ENCODE measurements at regions not wholly inside any gene's neighbourhood (a gene's known extent, or its start where the extent isn't known, plus 50 kb on each side); places are given as distances from the start of the nearest gene placed in this dataset.

- DNase-seq: peak; percentile 50 to 52
- Histone ChIP-seq H3K27me3 (no peaks in the 10 kb centered on the region), H3K4me3 (replicated peaks in 1 of 3) (no peak overlapping the region), H3K4me1 (peaks cover 21 to 50% of the 10 kb centered on the region in 2 donors), H3K9me3 (no peaks in the 10 kb centered on the region), H3K36me3 (no peaks in the 10 kb centered on the region), H3K27ac (peak overlapping the region; percentile 70 to 84 (median 72))
- no peak for TF ChIP-seq POLR2A (IDR thresholded peaks at IDR 0.05)
- TF ChIP-seq CTCF (IDR thresholded peaks at IDR 0.05): no peak
- intact Hi-C loops (cut with DNase I): loop anchor here (10.0 kb wide), 1 partner anchor 49 kb away; no protein-coding TSS in a partner anchor
- 51 to 77% methylated on average over 4 of the region's 4 CpGs for WGBS, 2 donors
Measured at GRCh38 chr21:39084073-39084472, 99.2 kb downstream of the PSMG1 start.

GRCh38 chr21:39083377-39084008 lies 99.8 kb downstream of the PSMG1 start:
- Histone ChIP-seq H3K4me1 (peaks cover 21 to 50% of the 10 kb centered on the region in 2 donors), H3K27ac (peak overlapping the region; percentile 70 to 84 (median 72)), H3K27me3 (no peaks in the 10 kb centered on the region), H3K9me3 (no peaks in the 10 kb centered on the region), H3K4me3 (replicated peaks in 1 of 3) (no peak overlapping the region), H3K36me3 (no peaks in the 10 kb centered on the region)
- intact Hi-C loops (cut with DNase I): loop anchor here (10.0 kb wide), 1 partner anchor 49 kb away; no protein-coding TSS in a partner anchor
- TF ChIP-seq CTCF (IDR thresholded peaks at IDR 0.05) (no peak), POLR2A (IDR thresholded peaks at IDR 0.05) (no peak)
- DNase-seq: peak; percentile 30 to 39
- 61 to 80% methylated on average over 11 of the region's 11 CpGs for WGBS, 2 donors

- H3K4me1 ChIP-seq: peaks cover 21 to 50% of the 10 kb centered on the region in 2 donors
- intact Hi-C loops (cut with DNase I): loop anchor here (10.0 kb wide), 1 partner anchor 48 kb away; no protein-coding TSS in a partner anchor
- H3K27ac ChIP-seq: peak overlapping the region; percentile 70 to 84 (median 72)
- peak in 1 of 2 donors; percentile 68 for DNase-seq
- TF ChIP-seq POLR2A (IDR thresholded peaks at IDR 0.05) (no peak), CTCF (IDR thresholded peaks at IDR 0.05) (peak in 2 of 6 experiments; percentile 19 to 40)
- no peak overlapping the region for H3K4me3 ChIP-seq (replicated peaks in 1 of 3)
- no peaks in the 10 kb centered on the region for H3K9me3 ChIP-seq
- no peaks in the 10 kb centered on the region for H3K27me3 ChIP-seq
- no peaks in the 10 kb centered on the region for H3K36me3 ChIP-seq
- WGBS, 2 donors: 61 to 71% methylated on average over 19 to 21 of the region's 24 CpGs
Measured at GRCh38 chr21:39082656-39083376, 100.4 kb downstream of the PSMG1 start.

- Histone ChIP-seq H3K4me3 (replicated peaks in 1 of 3) (no peak overlapping the region), H3K27ac (no peak overlapping the region), H3K36me3 (no peaks in the 10 kb centered on the region), H3K9me3 (no peaks in the 10 kb centered on the region), H3K4me1 (peaks cover 16 to 32% of the 10 kb centered on the region in 2 donors), H3K27me3 (no peaks in the 10 kb centered on the region)
- WGBS, 2 donors: 85 to 86% methylated on average over 5 of the region's 5 CpGs
- intact Hi-C loops (cut with DNase I): loop anchor here (10.0 kb wide), 1 partner anchor 46 kb away; no protein-coding TSS in a partner anchor
- TF ChIP-seq CTCF (IDR thresholded peaks at IDR 0.05) (no peak), POLR2A (IDR thresholded peaks at IDR 0.05) (no peak)
- DNase-seq: no peak
Measured at GRCh38 chr21:39080366-39080765, 102.9 kb downstream of the PSMG1 start.

GRCh38 chr21:39079617-39080016 lies 103.6 kb downstream of the PSMG1 start:
- Histone ChIP-seq H3K36me3 (no peaks in the 10 kb centered on the region), H3K4me1 (peaks cover 11 to 26% of the 10 kb centered on the region in 2 donors), H3K27me3 (no peaks in the 10 kb centered on the region), H3K27ac (no peak overlapping the region), H3K4me3 (replicated peaks in 1 of 3) (no peak overlapping the region), H3K9me3 (no peaks in the 10 kb centered on the region)
- WGBS, 2 donors: 85 to 89% methylated on average over 15 of the region's 15 CpGs
- TF ChIP-seq CTCF (IDR thresholded peaks at IDR 0.05): no peak
- TF ChIP-seq POLR2A (IDR thresholded peaks at IDR 0.05): no peak
- intact Hi-C loops (cut with DNase I): loop anchor here (10.0 kb wide), 1 partner anchor 45 kb away; no protein-coding TSS in a partner anchor
- peak in 1 of 2 donors; percentile 39 for DNase-seq
